CD4-positive, alpha-beta T cell treated with Interleukin-10 for 1 hour (primary cell): ENCODE measurements at regions not wholly inside any gene's neighbourhood (a gene's known extent, or its start where the extent isn't known, plus 50 kb on each side); places are given as distances from the start of the nearest gene placed in this dataset.

ENCODE experiments used
- DNase-seq: peaks from one replicate; pipeline ENCODE4 v3.0.0-alpha.2; 2020

DNA sequence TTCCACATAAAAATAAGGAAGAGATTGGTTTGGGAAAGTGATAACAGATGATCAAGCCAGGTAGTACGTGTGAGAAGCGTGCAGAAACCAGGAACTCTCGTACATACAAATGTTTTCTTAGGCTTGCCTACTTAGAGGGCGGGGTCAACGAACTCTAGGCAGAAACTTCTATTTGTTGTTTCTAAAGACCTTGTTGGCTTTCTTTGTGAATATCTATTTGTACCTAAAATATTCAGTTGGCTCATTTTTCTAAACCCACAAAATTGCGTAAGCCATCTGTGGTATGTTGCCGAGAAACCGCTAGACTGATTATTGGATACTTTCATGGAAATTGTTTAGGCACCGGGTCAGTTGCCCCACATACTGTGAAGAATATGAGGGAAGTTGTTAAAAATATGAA, 458.5 kb downstream of the MAT2B start:
- no peak for DNase-seq

DNA sequence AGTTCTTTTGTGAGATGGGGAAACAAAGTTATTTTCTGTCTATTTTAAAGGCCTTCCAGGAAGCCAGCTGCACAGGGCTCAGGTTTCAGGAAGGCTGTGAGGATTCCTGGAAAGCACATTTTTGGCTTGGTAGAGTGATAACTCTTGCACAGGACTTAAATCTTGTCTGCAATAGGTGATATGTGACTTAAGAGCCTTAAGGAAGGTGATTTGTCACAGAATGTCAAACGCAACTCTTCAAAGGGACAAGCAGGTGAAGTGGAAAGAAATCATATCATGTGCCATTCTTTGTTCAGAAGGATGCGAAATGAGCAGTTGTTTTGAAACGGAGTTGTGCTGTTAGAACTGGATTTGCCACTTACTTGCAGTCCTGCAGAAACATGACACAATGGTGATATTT, 459.3 kb downstream of the MAT2B start:
- DNase-seq, result no peak

DNA sequence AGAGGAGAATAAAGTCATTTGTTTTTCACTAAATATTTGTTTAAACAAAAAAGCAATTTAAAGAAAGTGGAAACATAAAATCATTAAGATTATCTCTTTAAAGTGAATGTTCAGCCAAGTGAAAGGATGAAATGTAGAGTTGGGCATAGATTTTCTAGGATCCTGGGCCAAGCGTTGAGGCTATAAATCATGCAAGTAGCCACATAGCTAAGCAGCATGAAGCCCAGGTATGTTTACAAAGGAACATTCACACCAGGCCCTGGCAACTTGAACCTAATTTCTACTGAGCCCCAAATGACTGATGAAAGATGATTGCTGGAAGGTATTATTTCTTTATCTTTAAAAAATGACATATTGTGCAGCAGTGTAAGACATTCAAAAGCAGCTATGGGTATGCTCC, 461.8 kb downstream of the MAT2B start:
- no peak for DNase-seq

DNA sequence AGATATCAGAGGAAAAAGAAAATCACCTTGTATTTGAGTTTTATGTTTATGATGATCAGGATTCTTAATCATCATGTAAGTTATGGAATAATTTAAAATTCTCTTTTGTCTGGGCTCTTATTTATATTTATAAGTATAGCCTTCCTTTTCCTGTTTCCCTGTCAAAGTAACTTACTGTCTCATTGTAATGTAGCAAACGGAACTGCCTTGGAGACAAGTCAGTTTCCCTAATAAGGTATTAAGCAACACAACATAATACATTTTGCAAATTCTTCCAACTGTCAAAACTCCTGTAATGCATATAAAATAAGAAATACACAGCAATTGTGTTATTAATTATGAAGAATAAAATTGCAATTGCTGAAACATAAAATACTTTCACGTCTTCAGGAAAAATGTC, 463.2 kb downstream of the MAT2B start:
- DNase-seq, result no peak

DNA sequence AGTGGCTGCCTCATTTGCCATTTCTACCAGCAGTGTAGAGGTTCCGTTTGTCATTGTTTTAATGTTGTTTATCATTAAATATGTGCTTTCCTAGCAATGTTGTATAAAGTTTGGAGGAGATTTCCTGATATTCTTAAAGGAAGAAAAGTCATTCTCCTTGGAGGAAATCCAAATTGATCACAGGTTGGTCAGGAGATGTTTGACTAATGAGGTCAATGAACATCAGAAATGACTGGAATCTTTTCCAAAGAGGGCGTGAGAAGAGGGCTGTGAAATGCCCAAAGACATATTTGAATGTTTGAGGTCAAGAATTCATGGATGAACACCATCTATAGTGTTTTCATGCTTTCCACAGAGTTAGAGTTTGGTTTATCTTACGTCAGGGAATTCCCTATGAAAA, 471.3 kb downstream of the MAT2B start:
- no peak for DNase-seq

DNA sequence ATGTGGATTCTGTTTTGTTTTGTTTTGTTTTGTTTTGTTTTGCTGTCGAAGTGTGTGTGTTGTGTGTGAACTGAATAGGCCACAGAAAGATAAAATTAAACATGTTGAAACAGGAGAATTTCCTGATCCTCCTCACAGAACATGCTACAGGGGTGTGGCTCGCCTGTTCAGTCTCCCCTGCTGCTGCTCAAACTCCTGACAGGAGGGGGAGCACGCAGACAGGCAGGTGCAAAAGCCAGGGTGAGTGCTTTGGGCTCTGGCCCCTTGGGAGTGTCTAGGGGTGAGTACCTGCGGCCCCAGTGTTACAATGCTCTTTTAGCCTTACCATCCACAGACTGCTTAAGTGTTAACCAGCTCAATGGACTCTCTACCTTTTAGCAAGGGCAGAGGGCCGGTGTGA, 473.5 kb downstream of the MAT2B start:
- DNase-seq, result no peak

DNA sequence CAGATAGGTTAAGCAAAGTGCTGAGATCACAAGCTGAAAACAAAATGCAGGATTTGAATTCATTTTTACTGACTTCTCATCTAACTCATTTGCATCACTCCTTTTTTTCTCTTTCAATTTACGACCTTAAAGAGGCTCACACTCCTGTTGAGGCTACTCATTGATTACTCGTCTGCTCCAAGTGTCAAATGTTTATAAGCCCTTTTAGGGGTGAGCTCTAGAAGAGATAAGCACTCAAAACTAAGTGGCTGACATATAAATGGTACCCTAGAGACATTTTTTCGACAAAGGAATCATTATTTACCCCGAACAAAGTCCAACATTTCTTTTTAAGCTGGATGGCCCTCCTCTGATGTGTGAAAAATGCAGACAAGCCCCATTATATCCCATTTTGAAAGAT, 483.1 kb downstream of the MAT2B start:
- no peak for DNase-seq

DNA sequence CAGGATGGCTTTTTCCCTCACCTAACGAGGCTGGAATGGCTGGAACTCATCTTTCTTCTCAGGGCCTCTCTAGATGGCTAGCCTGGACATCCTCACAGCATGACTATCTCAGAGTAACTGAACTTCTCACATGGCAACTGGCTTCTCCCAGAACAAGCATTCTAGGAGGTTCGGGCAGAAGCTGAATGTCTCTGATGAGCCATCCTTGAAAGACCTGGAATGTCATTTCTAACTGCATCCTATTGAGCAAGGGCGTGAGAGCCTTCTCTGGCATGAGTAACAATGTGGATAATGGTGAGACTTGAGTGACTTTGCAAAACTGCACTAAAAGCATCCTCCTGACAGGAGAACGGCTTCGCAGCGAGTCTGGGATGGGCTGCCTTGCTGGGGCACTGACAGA, 487.7 kb downstream of the MAT2B start:
- no peak for DNase-seq

DNA sequence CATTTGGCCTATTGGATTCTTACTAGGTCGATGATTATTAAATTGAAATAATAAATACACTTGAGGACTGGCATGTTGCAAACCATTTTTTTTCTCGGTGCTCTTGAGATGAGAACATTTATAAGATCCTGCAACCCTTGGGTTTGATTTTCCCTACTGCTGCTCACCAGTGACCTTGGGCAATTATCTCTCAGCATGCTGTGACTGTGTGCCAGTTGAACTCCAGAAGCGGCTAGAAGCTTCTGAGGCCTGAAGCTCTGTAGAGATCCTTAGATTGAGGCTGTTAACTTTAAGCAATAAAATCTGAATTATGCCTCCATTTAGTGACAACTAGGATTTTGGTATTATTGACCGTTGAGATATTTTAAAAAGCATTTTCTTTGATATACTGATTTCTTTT, 489.8 kb downstream of the MAT2B start:
- no peak for DNase-seq

DNA sequence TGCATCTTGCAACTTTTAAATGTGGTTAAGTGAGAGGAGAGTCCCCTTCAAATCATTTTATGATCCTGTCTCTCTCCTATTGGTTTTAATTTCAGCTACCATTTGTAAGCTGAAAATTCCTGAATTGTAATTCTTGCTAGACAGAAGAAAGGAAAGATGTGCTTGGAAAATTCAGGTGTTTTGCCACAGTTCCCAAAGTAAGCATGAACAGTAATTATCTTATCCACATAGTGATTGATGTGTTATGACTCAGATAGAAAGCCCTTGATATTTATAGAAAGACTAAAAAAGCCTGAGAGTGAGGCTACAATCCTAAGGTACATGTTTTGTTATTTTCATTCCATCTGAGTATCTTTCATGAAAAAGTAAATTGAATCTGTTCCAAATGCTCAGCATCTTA, 492.5 kb downstream of the MAT2B start:
- no peak for DNase-seq

DNA sequence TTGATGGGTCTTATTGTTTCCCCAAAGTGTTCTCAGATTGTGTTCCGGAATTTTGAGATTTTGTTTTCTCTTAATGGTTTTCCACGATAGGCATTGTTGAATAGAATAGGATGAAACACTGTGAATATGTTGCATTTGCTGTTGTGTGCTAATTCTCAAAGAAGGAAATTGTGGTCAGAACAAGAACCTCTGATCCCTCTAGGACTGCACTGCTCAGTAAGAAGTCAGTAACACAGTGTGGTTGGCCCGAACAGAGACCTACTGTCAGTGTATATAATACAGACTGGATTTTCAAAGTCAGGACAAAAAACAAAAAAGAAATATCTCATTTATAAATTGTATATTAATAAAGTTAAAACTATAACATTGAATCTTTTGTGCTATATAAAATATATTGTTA, 494.8 kb downstream of the MAT2B start:
- no peak for DNase-seq

DNA sequence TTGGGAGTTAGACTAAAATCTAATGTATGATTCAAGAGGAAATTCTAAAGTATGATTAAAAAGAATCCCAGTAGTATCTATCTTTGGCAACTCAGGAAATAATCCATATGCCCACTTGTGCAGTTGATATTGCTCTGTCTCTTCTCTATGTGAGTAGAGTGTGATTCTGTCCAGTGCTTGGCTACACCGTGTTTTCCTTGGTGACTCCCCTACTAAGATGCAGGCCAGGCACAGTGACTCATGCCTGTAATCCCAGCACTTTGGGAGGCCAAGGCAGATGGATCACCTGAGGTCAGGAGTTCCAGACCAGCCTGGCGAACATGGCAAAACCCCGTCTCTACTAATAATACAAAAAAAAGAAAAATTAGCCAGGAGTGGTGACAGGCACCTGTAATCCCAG, 495.4 kb downstream of the MAT2B start:
- DNase-seq, result no peak

DNA sequence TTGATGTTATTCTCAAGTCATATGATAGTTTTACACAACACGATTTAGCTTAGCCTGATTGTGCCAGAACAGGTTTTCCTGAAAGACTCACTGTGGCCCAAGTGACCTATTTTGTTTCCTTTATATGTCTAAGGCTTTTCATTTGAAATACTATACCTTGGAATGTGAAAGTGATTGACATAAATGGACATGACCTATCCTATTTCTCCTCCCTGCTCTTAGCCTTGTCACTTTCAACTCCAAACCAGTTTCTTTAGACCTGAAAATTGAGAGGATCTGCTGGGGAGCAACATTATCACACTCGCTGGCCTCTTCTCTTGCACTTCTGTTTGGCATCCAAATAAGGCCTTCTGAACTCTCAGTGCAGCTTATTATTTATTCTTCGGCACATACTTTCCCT, 496.8 kb downstream of the MAT2B start:
- no peak for DNase-seq

DNA sequence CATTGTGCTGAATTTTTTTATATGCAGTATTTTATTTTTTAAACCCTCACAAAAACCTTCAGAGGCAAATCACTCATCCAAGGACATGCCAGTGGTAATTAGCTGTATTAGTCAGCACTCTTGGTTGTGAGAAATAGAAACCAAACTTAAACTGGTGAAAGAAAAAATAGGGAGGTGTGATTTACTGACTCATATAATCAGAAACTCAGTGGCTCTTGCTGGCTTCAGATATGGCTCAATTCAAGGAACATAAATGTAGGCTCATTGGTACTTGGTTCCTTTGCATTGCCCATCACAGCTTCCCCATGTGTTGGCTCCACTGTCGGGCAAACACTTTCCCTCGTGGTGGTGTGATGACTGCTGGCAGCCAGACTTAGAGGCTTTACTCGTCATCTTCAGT, 497.2 kb downstream of the MAT2B start:
- no peak for DNase-seq

DNA sequence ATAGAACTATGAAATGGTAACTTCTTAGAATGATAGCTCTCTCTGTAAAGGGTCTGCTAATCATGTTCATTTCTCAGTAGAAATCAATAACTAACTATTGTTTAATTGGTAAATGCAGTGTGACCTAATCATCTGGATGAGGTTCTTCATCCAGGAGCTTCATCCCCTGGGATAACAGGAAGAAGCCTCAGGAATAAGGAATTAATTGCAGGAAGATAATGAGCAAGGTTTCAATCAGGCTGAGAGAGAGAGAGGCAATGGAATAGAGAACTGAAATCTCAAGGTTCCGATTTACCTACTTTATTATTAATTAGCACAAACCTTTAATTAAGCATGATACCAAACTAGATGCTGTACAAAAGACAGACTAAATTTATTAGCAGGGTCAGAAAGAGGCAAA, 499.7 kb downstream of the MAT2B start:
- no peak for DNase-seq

DNA sequence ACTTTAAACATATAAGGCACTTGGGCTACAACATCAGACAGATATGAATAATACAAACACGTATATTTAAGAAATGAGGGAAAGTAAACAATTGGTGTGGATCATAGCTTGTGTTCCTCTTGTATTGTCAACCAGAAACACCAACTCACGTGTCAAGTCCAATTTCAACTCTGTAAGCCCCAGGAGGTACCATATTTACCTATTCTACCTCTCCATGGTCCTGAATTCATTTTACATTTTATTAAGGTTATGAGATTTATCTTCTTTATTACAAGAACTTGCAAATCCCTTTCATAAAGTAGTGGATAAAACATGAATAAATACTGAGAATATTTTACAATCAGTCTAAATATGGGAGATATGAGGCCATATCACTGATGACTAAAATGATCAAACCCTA, 501.6 kb downstream of the MAT2B start:
- no peak for DNase-seq

DNA sequence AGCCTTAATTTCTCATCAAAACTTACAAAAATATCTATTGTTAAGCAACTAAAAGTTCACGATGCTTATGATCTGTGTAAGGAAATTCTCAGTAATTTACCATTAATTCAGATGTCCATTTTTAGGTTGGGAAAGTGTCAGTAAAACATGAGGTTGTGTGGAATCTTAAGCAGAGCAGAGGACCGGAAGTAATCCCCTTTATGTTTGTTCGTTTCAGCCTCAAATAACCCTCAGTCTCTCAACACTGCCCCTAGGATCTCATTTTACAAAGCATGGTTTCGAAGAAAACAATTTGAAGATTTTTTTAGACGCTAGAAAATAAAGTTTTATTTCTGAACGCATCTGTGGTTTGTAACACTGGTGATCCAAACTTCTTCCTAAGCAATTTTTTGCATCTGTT, 504.2 kb downstream of the MAT2B start:
- no peak for DNase-seq

DNA sequence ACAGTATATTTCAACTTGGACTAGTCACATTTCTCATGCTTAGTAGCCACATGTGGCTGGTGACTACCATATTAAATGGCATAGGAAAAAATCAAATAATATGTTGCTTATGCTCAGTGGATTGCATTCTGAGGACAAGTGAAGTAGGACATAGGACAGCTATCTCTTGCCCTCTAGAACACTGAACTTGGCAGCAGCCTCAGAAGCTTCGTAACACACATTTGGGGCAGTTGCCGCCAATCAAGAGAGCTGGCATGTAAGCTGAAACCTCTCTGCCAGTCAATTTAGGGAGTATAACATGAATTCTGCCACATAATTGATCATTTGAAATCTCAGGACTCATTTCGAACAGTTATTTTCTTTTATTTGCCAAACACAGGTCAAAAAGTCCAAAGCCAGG, 505.5 kb downstream of the MAT2B start:
- no peak for DNase-seq

DNA sequence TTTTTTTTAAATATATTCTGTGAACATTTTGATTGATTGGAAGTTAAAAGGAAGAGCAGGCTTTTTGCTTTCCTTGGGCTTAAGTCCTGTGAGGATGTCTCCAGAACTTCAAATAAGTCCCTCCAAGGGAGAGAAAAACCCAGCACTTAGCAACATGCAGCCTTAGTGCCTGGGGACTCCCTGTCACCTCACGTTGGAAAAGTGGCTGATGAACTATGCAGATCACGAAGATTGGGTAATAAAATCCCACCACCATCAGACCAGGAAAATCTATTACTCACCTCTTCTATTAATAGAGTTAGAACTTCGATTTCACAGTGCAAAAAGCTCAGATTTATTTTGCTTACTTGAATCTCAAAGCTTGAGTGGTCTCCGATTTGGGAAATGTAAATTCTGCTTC, 507.0 kb downstream of the MAT2B start:
- DNase-seq, result no peak

DNA sequence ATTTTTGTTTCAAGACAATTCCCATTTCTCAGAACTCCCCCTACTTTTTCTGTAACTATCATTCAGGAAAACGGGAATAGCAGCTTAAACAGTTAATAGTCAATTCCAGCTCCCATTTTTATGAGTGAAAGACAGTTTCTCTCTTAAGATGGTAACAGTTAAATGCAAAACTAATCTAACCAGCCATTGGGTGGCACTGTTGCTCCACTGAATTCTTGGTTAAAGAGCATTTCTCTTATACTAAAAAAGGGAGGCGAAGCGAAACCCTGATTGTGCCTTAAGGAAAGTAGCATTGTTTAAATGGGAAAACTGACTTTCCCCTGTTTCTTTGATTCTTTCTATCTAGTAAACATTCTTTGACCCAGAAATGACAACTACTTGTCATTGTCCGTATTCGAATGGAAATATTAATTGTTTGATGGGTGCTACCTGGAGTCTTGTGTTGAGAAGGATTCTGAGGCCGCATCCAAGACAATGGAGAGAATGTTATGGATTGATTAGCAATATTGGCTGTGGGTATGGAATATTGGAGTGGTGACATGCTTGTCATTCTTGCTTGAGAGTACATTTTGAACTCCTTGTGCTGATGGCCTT, 507.8 kb downstream of the MAT2B start:
- DNase-seq, result peak; percentile 3

DNA sequence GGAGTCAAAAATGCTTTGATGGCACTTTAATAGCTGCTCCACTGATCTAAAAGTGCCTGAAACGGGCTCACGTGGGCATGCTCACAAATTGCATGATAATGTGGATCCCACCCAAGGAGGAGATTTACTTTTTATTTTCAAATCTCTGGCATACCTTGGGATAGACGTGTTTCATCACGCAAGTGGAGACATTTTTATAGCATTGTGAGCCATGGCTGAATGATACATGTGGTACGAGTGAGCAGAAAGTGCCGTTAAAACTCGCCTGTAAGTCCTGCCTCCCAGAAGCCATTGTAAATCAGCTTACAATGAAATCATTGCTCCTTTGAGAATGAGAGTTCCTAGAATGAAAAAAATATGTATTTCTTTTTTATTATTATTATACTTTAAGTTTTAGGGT, 514.7 kb downstream of the MAT2B start:
- DNase-seq, result no peak

DNA sequence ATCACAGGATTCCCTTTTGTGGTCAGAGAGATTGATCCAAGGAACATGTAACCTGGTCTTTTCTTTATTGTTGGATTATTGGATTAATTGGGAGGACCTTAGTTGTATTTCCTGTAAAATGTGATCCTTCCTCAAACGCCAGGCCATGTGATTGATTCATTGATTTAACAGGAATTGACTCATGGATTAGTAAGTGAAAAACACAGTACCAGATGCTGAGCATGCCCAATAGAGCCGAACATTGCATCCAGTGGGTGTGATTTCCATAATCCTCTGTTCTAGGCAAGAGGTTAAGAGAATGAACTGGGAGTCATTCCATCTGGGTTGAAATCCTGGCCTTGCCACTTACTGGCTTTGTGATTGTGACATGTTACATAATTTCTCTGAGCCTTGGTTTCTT, 522.3 kb downstream of the MAT2B start:
- no peak for DNase-seq

DNA sequence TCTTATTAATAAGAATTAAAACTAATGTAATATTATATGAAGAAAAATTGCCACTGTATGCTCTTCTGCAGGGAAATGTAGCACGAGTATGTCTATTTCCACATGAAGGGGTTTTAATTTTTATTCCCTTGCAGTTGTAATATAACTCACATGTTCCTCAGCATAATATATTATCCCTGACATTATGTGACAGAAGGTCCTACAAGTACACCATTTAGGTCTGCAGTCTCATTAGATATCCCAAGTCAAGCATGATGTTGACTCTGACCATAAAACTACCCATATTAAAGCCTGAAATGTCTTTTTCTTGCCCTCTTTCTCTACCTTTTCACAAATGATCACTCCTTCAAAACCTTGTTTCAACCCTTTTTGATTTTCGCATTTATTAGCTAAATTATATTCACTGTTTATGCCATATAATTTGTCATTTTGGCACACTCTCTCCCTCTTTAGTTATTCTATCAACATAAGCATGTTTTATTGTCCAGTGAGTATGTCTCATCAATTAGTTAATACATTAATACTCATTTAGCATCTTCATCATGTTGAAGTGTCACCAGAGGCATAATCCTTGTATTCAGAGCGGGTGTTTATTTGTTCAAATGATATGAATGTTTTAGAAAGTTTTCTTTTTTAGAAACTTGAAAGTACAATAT, 532.8 kb downstream of the MAT2B start:
- no peak for DNase-seq

DNA sequence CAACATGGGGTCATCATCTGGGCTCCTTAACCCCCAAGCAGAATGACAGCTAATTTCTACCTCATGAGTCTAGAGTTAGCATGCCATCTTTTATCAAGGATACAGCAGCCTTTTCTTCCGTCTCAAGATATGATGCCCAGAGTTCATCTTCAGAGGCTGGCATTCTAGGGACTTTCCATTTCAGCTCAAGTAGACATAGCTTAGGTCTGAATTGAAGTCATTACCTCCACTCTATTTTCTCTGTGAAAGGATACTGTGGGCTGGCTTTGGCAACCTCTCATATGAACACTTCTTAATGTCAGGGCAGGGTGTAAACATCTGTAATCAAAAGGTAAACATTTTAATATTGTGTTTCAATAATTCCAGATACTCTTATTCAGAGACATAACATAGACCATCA, 535.7 kb downstream of the MAT2B start:
- no peak for DNase-seq

DNA sequence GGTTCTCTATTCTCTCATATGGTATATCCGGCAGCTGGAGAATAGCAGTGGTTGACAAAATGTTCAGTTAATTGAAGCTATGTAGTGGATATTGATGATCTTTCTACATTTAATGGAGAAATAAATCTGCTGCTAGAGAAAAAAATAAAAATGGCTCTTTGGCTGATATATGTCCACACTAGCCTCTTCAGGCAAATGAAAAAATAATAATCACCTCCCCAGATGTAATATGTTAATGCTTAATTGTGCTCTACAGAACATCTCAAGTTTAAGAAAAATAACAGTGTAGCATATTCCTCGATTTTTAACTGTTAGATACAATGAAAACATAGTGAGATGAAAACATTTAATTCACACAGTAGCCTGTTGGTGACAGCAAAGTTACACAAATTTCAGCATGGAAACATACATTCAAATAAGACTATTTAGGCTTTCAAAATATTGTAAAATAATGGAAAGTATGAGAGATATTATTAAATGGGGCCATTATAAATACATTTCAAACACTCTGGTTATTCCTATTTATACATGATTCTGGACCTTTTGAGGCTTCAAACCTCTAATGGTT, 543.0 kb downstream of the MAT2B start:
- DNase-seq, result no peak
